PC-9 (cell line): ENCODE measurements at regions not wholly inside any gene's neighbourhood (a gene's known extent, or its start where the extent isn't known, plus 50 kb on each side); places are given as distances from the start of the nearest gene placed in this dataset.

ENCODE experiments used
- EZH2 ChIP-seq: fragments of 200-600 bp; sonication (generic); IDR thresholded peaks from 2 replicates; pipeline ENCODE4 v1.8.0; 2017; ENCODE audit warnings: antibody characterized with exemption, low read depth
- TF ChIP-seq, protein P1 (sequence below): fragments of 200-600 bp; sonication (generic); conservative IDR thresholded peaks from 2 replicates; pipeline ENCODE4 v1.6.1; 2017; ENCODE audit warnings: mixed run types, antibody characterized with exemption, mild to moderate bottlenecking, moderate library complexity

DNA sequence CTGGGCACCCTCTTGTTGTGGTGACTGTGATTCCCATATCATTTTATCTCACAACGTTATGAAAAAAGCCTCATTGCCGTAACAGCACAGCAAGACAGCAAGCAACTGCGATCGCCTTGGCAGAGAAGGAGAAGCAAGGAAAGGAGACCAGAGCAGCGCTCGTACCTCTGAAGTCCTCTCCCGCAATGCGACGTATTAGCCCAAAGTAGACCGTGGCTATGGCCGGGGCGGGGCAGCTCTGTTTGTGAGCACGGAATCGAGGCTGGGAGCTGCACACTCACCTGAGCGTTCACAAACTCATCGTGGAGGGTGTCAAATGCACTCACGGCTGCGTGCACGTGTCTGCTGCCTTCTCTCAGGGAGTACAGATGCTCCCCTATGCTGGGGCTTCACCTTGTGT lies 76.1 kb downstream of the YTHDF1 start:
- TF ChIP-seq EZH2: no peak
- TF ChIP-seq, protein P1, sequence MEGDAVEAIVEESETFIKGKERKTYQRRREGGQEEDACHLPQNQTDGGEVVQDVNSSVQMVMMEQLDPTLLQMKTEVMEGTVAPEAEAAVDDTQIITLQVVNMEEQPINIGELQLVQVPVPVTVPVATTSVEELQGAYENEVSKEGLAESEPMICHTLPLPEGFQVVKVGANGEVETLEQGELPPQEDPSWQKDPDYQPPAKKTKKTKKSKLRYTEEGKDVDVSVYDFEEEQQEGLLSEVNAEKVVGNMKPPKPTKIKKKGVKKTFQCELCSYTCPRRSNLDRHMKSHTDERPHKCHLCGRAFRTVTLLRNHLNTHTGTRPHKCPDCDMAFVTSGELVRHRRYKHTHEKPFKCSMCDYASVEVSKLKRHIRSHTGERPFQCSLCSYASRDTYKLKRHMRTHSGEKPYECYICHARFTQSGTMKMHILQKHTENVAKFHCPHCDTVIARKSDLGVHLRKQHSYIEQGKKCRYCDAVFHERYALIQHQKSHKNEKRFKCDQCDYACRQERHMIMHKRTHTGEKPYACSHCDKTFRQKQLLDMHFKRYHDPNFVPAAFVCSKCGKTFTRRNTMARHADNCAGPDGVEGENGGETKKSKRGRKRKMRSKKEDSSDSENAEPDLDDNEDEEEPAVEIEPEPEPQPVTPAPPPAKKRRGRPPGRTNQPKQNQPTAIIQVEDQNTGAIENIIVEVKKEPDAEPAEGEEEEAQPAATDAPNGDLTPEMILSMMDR: no peak
